Muscle layer of colon (tissue), 2 donors: ENCODE measurements at regions not wholly inside any gene's neighbourhood (a gene's known extent, or its start where the extent isn't known, plus 50 kb on each side); places are given as distances from the start of the nearest gene placed in this dataset.

Source experiments
- H3K27ac ChIP-seq: one replicate; pipeline ENCODE4 v1.7.0; 2013; ENCODE audit warnings: low read depth, mild to moderate bottlenecking, low read length, moderate library complexity
- H3K27me3 ChIP-seq, 2 donors: one replicate each; pipeline ENCODE4 v1.7.0; 2013; ENCODE audit warnings: low read length in 2 of 2, mild to moderate bottlenecking in 2 of 2; ENCODE audit not compliant: insufficient read depth in 2 of 2, control insufficient read depth in 1 of 2
- H3K36me3 ChIP-seq: one replicate; pipeline ENCODE4 v1.7.0; 2013; ENCODE audit warnings: mild to moderate bottlenecking, low read length; ENCODE audit not compliant: insufficient read depth
- H3K4me1 ChIP-seq: one replicate; pipeline ENCODE4 v1.7.0; 2013; ENCODE audit warnings: mild to moderate bottlenecking, low read length; ENCODE audit not compliant: insufficient read depth
- H3K4me3 ChIP-seq, 2 donors: one replicate each; pipeline ENCODE4 v1.7.0; 2013; ENCODE audit warnings: low read length in 2 of 2, low read depth in 1 of 2, mild to moderate bottlenecking in 1 of 2, moderate library complexity in 1 of 2
- H3K9ac ChIP-seq: one replicate; pipeline ENCODE4 v1.7.0; 2013; ENCODE audit warnings: low read length
- H3K9me3 ChIP-seq: one replicate; pipeline ENCODE4 v1.7.0; 2013; ENCODE audit warnings: mild to moderate bottlenecking, low read length
- donor health status: abdominal sarcoma.
- donor health status: Adenocarcinoma of cecum.

- Histone ChIP-seq H3K27ac (no peak overlapping the region), H3K9me3 (no peaks in the 10 kb centered on the region), H3K4me1 (no peaks in the 10 kb centered on the region), H3K27me3 (no peaks in the 10 kb centered on the region), H3K4me3 (no peak overlapping the region), H3K9ac (no peak overlapping the region), H3K36me3 (no peaks in the 10 kb centered on the region)
Observed at GRCh38 chr7:19488056-19488455, 220.8 kb downstream of the POLR1F start.

- Histone ChIP-seq H3K4me1 (no peaks in the 10 kb centered on the region), H3K9ac (no peak overlapping the region), H3K27ac (no peak overlapping the region), H3K36me3 (no peaks in the 10 kb centered on the region), H3K4me3 (no peak overlapping the region), H3K9me3 (no peaks in the 10 kb centered on the region), H3K27me3 (no peaks in the 10 kb centered on the region)
Observed at GRCh38 chr7:19482628-19483027, 226.2 kb downstream of the POLR1F start.

GRCh38 chr7:19480383-19480782 lies 228.5 kb downstream of the POLR1F start:
- no peaks in the 10 kb centered on the region for H3K36me3 ChIP-seq
- H3K9me3 ChIP-seq, result no peaks in the 10 kb centered on the region
- H3K4me3 ChIP-seq, result no peak overlapping the region
- no peaks in the 10 kb centered on the region for H3K4me1 ChIP-seq
- H3K9ac ChIP-seq, result no peak overlapping the region
- no peaks in the 10 kb centered on the region for H3K27me3 ChIP-seq
- no peak overlapping the region for H3K27ac ChIP-seq

GRCh38 chr7:19470031-19470430 lies 238.8 kb downstream of the POLR1F start:
- Histone ChIP-seq H3K9me3 (no peaks in the 10 kb centered on the region), H3K27me3 (no peaks in the 10 kb centered on the region), H3K4me3 (no peak overlapping the region), H3K36me3 (no peaks in the 10 kb centered on the region), H3K27ac (no peak overlapping the region), H3K9ac (no peak overlapping the region), H3K4me1 (no peaks in the 10 kb centered on the region)

GRCh38 chr7:19465861-19466260 lies 243.0 kb downstream of the POLR1F start:
- H3K27me3 ChIP-seq, result no peaks in the 10 kb centered on the region
- no peak overlapping the region for H3K4me3 ChIP-seq
- no peak overlapping the region for H3K9ac ChIP-seq
- H3K9me3 ChIP-seq, result no peaks in the 10 kb centered on the region
- H3K4me1 ChIP-seq, result no peaks in the 10 kb centered on the region
- no peak overlapping the region for H3K27ac ChIP-seq
- H3K36me3 ChIP-seq, result no peaks in the 10 kb centered on the region

- Histone ChIP-seq H3K4me3 (no peak overlapping the region), H3K36me3 (no peaks in the 10 kb centered on the region), H3K4me1 (no peaks in the 10 kb centered on the region), H3K27ac (no peak overlapping the region), H3K27me3 (no peaks in the 10 kb centered on the region), H3K9me3 (no peaks in the 10 kb centered on the region), H3K9ac (no peak overlapping the region)
Observed at GRCh38 chr7:19464751-19465150, 244.1 kb downstream of the POLR1F start.

- H3K27me3 ChIP-seq, result no peaks in the 10 kb centered on the region
- H3K36me3 ChIP-seq, result no peaks in the 10 kb centered on the region
- no peak overlapping the region for H3K9ac ChIP-seq
- no peaks in the 10 kb centered on the region for H3K4me1 ChIP-seq
- no peaks in the 10 kb centered on the region for H3K9me3 ChIP-seq
- no peak overlapping the region for H3K27ac ChIP-seq
- H3K4me3 ChIP-seq, result no peak overlapping the region
Observed at GRCh38 chr7:19464241-19464640, 244.6 kb downstream of the POLR1F start.

GRCh38 chr7:19463581-19463980 lies 245.3 kb downstream of the POLR1F start:
- H3K4me3 ChIP-seq, result no peak overlapping the region
- H3K4me1 ChIP-seq, result no peaks in the 10 kb centered on the region
- no peak overlapping the region for H3K27ac ChIP-seq
- no peaks in the 10 kb centered on the region for H3K27me3 ChIP-seq
- no peaks in the 10 kb centered on the region for H3K9me3 ChIP-seq
- no peaks in the 10 kb centered on the region for H3K36me3 ChIP-seq
- H3K9ac ChIP-seq, result no peak overlapping the region

- Histone ChIP-seq H3K9me3 (no peaks in the 10 kb centered on the region), H3K36me3 (no peaks in the 10 kb centered on the region), H3K27me3 (no peaks in the 10 kb centered on the region), H3K9ac (no peak overlapping the region), H3K4me1 (no peaks in the 10 kb centered on the region), H3K27ac (no peak overlapping the region), H3K4me3 (no peak overlapping the region)
Observed at GRCh38 chr7:19455623-19456022, 253.2 kb downstream of the POLR1F start.

GRCh38 chr7:19448091-19448490 lies 260.7 kb downstream of the POLR1F start:
- no peaks in the 10 kb centered on the region for H3K4me1 ChIP-seq
- no peaks in the 10 kb centered on the region for H3K27me3 ChIP-seq
- no peaks in the 10 kb centered on the region for H3K36me3 ChIP-seq
- no peaks in the 10 kb centered on the region for H3K9me3 ChIP-seq
- H3K4me3 ChIP-seq, result no peak overlapping the region
- H3K27ac ChIP-seq, result no peak overlapping the region
- no peak overlapping the region for H3K9ac ChIP-seq

GRCh38 chr7:19442016-19442785 lies 266.6 kb downstream of the POLR1F start:
- no peak overlapping the region for H3K27ac ChIP-seq
- no peak overlapping the region for H3K4me3 ChIP-seq
- no peaks in the 10 kb centered on the region for H3K9me3 ChIP-seq
- H3K4me1 ChIP-seq, result no peaks in the 10 kb centered on the region
- no peak overlapping the region for H3K9ac ChIP-seq
- no peaks in the 10 kb centered on the region for H3K36me3 ChIP-seq
- H3K27me3 ChIP-seq, result no peaks in the 10 kb centered on the region

- no peak overlapping the region for H3K4me3 ChIP-seq
- no peaks in the 10 kb centered on the region for H3K4me1 ChIP-seq
- no peaks in the 10 kb centered on the region for H3K36me3 ChIP-seq
- H3K9me3 ChIP-seq, result no peaks in the 10 kb centered on the region
- H3K27me3 ChIP-seq, result no peaks in the 10 kb centered on the region
- no peak overlapping the region for H3K27ac ChIP-seq
- H3K9ac ChIP-seq, result no peak overlapping the region
Observed at GRCh38 chr7:19439517-19439916, 269.3 kb downstream of the POLR1F start.
